Fibroblast of skin of right quadriceps (primary cell): ENCODE measurements at regions not wholly inside any gene's neighbourhood (a gene's known extent, or its start where the extent isn't known, plus 50 kb on each side); places are given as distances from the start of the nearest gene placed in this dataset.

ENCODE experiments used
- DNase-seq: peaks from one replicate; pipeline ENCODE4 v3.0.0-alpha.2; 2013

DNA sequence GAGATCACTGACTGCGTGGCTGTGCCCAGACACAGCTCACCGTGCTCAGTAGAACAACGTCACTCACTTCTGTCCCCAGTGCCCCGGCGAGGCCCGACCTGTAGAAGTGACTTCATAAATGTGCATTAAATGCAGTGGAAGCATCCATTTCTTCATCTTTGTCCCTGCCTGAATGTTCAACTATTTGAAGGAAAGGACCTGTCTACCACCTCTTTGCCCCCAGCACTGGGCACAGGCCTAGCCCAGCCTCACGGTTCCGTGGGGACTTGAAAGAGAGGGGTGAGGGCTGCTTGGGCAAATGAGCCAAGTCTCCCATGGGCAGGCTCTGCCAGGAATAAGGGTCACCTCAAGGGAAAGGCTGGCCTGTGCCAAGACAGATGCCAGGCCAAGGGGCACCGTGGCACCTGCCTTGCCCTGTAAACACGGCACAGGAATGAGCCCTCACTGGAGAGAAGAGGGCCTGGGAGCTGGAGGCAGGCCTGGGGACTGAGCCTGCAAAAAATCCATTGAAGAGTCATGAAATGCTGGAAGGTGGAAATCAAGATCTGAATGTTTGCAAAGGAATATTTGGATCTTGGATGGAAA is 845.3 kb downstream of the BRD1 start:
- DNase-seq, result no peak

DNA sequence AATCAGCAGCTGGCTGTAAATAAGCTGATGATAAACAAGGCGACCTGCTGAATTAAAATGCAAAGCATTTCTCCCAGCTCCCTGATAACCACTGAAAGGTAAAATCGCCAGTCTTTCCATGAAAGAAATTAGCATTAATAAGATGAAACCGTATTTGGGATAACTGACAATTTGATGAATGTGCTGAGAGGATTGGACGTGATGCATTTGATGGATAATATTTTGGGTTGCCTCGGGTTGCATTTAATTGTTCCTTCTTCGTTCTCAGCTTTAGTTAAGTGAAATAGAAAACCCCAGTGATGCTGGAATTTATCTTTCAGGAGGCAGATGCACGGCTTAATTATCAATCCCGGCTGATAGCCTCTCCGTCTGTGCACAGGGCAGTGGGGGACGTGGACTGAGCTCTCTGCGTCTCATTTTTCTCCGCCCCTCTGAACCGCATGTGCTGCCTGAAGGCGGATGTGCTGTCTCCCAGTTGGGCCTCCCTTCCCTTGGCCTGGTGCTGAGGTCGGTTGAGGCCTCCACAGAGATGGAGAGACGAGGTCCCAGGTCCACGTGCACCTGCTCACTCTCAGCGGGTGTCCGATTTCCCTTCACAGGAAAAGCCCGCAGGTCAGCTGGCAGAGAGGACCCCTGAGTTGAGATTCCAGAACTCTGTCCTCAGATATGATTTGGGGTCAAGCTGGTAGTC is 846.2 kb downstream of the BRD1 start:
- DNase-seq, result no peak

DNA sequence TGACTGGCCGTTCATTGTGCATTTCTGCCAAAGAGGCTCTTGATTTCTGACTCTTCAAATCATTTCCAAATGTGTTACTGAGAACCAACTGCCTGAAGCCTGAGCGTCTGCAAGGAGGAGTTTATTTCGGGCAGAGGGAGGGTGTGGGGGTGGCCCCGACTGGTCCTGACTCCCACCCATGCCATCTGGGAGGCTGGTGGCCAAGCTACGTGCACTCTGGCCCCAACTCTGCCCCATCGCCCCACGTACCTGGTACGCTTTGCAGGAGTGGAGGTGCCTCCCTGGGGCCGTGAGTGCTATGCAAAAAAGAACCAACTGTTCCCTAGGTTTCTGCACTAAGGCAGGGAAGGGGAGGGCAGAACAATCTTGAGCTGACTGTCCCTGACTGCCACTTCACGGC is 846.8 kb downstream of the BRD1 start:
- DNase-seq, result no peak

DNA sequence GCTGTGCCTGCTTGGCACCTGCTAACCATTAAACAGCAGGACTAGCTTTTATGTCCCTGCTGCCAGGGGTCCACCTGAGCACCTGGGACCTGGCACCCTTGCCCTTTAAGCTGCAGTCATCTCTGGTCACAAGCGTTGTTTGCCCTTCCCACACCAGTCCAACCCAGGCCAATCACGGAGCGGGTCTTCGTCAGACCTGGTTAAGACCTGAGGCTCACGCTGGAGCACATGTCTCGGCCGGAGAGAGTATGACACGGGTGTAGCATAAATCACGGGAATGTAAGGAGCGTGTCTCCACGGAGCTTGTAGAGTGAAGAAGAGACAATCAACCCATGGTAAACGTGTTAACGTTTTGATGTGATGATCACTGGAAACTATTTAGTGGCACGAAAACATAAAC is 847.3 kb downstream of the BRD1 start:
- no peak for DNase-seq

DNA sequence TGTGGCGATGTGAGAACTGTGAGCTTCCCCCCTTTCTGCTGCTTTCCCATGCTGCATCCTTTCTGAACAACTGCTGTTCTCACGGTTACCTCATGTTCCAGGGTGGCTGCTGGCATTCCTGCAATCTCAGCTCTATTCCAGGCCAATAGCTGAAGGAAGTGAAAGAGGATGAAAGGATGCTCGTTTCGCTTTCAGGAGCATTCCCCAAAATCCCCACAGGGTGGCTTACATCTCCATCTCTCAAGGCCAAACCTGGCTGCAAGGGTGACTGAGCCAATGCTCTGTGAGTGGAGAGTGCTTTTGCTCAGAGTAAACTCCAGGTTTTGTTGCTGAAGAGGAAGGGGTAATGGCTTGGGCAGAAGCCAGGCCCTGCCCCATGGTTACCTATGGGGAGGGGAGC is 848.2 kb downstream of the BRD1 start:
- DNase-seq, result no peak

DNA sequence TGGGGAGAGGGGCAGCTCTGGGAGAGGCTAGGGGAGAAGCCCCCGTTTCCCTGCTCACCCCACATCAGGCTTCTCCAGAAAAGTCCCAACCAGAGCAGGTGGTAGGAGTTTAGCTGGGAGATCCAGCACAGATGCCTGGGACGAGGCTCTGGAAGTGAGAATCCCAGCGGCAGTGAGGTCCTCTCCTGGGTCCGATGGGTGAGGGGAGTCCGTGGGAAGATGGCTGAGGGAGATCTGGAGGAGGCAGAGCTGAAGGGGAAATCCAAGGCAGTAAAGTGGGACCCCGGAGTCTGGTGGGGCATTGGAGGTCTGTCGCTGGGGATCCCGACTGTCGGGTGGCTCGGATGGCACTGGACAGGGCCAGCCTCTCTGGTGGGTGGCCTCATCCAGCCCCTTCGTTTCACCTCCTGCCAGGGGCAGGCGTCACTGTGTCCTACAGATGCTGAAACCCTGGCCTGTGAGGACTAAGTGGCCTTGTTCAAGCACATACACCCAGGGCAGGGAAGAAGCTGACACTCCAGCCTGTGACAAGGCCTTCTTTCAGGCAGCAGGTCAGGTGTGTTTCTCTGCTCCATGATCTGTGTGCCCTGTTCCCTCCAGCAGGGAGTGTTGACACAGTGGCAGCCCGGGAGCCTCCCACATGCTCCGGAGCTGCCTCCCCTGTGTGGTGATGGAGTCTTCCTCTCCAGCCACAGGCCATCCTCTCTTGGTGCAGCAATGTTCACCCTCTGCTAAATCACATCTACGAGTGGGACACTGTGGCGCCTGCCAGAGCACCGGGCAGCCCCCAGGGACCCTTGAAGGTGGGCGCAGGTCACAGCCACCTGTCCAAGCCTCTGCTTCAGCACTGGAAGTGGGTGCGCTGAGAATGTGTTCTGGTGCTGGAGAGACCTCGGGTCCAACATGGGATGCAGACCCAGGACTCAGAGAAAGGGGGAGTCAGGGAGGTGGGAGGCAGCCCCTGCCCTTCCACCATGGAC is 850.8 kb downstream of the BRD1 start:
- DNase-seq, result no peak

DNA sequence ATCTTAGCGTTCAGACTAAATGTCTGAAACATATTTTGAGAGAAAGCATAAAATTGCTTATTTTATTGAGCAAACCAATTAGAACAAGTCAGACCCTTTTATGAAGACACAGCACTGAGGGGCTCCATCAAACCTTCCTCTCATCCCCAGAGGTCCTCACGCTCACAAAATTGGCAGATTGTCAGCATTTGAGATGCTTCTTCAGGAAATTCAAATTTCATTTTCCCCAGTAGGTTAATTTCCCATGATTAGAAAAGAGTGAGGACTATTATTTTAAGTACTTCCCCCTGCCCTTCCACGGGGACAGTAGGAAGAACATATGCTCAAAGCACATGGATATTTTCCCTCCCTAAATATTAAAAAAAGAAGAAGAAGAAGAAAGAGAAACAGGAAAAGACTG is 851.8 kb downstream of the BRD1 start:
- no peak for DNase-seq

DNA sequence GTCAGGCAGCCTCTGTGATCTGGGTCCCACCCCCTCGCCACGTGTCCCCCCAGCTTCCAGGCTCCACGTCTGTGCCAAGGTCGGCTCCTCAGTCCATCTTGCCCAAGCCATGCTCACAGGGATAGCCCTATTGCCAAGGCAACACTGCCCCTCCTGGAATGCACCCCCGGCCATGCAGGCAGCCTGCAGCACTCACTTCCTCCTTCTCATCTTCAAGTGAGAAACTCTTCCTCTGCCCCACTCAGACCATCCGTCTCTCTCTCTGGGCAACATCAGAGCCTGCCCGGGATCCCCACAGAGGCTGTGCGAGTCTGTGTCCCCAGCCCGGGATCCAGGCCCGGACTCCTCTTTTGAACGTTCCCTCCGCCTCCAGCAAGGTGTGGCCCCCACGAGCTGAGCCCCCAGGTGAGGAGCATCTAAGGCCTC is 852.3 kb downstream of the BRD1 start:
- DNase-seq, result no peak

DNA sequence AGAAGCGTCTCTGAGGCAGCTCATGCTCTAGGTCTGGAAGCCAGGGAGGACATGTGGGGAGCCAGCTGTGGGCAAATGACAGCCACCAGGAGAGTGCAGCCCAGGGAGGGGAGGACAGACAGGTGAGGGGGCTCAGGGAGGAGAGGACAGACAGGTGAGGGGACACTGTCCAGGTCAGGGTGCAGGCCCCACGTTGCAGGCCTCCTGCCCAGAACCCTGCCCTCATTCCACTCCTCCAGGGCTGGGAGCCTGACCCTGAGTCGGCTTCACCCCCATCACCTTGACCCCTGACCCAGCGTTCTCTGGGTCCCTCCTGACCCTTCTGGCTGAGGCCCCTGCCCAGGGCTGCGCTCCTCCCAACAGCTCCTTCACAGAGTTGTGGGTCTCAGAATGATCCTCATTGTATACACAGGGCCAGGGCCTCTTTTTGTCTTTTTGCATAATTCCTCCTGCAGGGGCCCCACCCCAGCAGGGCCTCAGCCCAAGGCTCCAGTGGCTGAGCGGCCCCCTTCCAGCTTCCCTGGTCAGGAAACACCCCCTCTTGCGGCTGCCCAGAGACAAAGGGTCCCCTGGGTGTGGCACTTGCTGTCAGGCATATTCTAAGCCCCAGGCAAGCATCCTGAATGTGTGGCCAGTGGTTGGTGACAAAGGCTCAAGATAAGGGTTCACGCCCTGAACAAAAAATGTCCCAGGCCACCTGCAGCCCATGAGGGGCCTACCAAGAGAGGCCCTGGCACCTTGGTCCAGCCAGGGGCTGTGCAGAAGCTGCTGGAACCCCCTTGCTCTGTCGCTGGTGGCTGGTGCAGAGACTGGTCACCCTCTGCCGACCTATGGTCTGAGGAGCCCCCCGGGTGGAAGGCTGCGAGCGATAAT is 853.0 kb downstream of the BRD1 start:
- no peak for DNase-seq

DNA sequence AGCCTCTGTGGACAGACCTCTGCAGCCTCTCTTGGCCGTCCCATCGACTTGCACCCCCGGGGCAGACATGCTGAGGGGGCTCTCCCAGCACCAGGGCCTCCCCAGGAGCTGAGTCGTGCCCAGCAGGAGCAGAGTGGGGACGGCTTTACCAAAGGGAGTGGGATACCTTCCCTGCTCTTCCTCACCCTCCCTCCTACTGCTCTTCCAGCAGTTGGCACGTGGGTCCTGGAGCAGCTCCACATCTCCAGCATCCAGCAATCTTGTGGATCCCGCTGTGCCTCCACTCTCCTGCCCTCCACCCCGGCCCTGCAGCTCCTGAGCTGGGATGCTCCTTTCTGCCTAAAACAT is 854.0 kb downstream of the BRD1 start:
- DNase-seq, result no peak

DNA sequence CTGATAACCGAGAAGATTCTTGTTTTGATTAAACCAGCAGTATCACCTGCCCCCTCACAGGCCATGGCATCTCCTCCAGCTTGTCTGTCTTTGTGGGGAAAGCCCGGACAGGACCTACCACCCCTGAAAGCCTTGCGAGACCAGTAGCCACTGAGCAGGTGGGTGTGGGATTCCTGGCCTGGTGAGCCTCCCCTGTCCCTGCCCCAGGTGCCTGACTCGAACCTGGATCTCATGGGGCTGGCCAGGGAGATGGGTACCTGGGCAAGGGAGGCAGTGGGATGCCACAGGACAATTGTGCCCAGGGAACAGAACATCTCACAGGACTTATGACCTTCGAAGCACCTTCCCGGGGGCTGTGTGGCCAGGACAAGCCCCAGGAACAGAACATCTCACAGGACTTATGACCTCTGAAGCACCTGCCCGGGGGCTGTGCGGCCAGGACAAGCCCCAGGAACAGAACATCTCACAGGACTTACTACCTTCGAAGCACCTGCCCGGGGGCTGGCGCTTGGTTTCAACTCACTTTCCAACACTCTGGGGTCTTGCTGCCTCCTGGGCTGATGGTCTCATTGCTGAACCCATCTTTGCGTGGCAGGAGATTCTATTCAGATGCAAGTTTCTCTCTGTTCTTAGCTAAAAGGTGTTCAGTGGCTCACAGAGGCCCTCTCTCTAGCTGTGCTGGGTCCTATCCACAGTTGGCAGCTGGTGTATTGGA is 854.5 kb downstream of the BRD1 start:
- DNase-seq, result no peak

DNA sequence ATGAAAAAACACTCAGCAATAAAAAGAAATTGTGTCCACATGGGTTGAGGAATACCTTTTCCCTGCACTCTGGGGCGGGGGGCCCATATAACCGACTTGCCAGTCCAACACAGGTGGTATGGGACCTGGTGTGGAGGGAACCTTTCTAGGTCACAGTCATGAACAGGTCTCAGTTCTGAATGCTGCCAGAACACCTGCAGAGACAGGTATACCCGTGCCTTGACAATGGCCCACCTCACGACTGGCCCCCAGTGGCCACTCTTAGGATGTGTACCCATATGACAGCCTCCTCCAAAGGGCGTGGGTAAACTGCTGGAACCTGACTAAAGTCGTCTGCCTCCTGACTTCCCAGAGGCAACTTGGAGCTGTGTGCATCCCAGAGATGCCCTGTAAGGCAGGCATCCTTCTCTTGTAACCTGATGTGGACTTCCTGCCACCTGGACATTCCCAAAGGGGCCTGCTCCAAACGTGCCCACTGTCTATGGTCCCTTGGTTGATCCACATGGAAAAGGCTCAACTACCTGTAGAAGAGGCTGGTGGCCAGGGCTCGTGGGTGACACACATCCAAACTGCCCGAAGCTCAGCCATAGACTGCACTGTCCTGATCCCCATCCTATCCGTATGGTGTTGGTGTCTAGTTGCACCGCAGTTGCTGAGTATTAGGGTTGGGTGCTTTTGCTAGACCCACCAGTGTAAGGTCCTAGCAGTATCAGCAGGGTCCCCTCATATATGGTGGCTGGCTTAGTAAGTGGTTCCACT is 859.3 kb downstream of the BRD1 start:
- DNase-seq, result no peak

DNA sequence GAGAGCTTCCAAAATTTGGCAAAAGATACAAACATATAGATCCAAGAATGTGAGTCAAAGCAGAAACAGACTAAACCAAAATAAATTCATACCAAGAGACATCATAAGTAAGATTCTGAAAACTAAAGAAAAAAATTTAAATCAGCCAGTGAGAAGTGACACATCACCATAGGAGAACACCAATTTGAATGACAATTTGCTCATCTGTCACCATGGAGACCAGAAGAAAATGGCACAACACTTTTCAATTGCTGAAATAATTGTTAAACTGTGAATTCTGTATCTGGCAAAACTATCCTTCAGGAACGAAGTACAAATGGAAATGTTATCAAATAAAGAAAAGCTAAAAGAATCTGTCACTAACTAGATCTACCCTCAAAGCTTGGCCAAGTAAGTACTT is 864.3 kb downstream of the BRD1 start:
- DNase-seq, result no peak

DNA sequence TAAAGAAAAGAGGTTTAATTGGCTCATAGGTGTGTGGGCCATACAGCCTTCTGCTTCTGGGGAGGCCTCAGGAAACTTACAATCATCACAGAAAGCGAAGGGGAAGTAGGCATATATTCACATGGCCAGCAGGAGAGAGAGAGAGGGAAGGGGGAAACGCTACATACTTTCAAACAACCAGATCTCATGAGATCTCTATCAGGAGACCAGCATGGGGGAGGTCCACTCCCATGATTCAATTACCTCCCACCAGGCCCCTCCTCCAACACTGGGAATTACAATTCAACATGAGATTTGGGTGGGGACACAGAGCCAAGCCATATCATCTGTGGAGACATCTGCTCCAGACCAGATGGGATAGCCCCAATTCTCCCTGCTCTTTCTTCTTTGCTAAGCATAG is 866.0 kb downstream of the BRD1 start:
- no peak for DNase-seq

DNA sequence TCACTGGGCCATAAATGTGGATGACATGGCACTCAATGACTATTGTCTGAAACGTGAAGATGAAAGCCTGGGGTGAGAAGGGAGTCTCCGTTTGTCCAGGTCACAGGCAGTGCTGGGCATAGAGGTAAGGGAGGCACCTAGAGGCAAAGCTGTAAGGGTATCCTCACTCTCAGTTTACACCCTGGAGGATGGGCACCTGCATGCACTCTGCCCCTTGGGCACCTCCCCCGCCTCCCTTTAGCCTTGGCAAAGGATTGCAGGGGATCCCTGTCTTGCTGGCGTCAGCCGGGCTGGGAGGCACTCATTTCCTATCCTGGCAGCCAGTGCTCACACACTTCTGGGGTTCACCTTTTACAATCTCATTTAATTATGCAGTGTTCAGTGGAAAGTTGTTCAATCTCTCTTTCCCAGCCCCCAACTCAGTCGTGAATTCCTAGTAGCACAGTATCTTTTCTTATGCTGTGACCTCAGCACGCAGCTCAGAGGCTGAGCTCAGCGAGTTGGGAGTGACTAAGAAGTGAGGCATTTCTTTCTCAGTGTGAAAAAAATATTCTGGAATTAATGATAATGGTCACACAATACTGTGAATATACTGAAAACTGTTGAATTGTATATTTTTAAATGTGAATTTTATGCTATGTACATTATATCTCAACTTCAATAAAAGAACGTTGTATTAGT is 866.6 kb downstream of the BRD1 start:
- no peak for DNase-seq

DNA sequence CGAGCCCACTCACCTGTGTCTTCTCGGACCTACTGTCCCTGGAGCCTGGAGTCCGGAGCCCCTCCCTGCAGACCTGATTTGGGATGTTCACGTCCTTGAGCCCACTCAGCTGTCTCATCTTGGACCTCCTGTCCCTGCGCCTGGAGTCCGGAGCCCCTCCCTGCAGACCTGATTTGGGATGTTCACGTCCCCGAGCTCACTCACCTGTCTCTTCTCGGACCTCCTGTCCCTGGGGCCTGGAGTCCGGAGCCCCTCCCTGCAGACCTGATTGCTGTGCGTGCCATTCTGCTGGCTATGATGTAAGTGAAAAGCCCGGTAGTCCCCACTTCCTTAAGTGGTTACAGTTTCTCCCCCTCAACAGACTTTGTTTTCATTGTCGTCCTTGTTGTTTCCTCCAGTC is 867.1 kb downstream of the BRD1 start:
- no peak for DNase-seq

DNA sequence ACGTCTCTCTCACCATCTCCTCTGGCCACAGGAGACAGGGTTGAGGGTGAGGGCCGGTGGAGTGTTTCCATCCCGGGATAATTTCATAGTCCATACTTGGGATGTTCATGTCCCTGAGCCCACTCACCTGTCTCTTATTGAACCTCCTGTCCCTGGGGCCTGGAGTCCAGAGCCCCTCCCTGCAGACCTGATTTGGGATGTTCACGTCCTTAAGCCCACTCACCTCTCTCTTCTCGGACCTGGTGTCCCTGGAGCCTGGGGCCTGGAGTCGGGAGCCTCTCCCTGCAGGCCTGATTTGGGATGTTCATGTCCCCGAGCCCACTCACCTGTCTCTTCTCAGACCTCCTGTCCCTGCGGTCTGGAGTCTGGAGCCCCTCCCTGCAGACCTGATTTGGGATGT is 868.2 kb downstream of the BRD1 start:
- no peak for DNase-seq

DNA sequence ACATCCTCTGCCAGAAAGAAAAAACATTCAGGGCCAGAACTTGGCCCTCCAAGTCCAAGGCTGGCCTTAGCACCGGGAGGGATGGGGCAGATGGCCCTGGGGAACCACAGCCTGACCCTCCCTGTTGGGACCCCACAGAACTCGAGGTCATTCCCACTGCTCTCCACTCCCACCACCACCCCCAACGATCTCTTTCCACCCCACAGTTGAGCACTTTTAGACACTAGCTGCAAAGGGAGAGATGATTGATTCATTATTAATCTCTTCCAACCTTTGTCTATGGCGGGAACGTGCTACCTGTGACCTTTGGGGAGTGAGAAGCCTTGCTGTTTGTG is 869.7 kb downstream of the BRD1 start:
- no peak for DNase-seq

DNA sequence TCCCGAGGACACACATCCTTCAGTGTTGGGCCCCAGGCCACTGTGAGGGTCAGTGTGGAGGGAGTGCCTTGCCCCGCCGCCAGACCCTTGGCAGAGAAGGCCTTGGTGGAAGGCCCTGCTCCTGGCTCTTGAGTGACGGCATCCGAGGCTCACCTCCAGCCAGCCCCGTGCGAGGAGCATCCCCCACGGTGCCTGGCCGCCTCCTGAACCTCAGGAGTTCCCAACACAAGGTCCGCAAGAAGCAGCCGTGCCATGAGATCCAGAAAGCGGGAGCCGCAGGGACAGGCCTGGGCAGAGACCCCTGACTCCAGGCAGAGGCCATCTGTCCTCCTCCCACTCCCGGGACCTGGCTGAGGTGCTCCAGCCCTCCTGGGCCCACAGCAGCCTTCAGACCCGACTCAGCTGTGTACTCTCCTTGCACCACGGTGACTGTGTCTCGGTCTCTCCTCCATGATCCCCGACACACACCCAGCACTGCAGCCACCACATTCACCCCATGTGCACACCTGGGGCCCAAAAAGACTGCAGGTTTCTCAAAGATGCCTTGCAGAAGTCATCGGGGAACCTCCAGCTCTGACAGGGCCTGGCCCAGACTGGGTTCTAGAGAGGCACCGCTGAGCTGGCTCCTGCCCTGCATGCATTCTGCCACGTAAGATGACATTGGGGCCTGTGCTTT is 870.2 kb downstream of the BRD1 start:
- no peak for DNase-seq
